ENCODE measurements at regions not wholly inside any gene's neighbourhood (a gene's known extent, or its start where the extent isn't known, plus 50 kb on each side); places are given as distances from the start of the nearest gene placed in this dataset.

DNA sequence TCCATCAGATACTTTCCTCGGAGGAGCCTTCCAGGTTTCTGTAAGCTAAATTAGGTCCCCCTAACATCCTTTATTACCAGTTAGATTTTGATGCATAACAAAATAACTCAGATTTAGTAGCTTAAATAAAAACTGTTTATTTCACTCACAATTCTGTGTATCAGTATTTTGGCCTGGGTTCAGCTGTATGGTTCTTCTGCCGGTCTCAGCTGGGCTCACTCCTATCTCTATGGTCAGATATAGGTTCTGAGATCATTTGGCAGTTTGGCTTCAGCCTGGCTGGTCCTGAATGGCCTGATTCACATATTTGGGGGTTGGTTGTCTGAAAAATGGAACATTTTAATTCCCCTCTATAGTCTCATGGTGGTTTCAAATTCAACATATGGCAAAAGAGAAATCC lies 1125.3 kb downstream of the TBL1XR1 start:
- H3K27ac Mint-ChIP-seq = no peak overlapping the region
- no peak overlapping the region for H2AFZ ChIP-seq (ENCODE audit: insufficient read depth, low read depth, low read length, poor library complexity, severe bottlenecking)
- H3K4me3 Mint-ChIP-seq = no peak overlapping the region
- H3K4me3 ChIP-seq (replicated peaks in 1 of 3; ENCODE audit: low read depth in 2 of 3, low read length in 3 of 3) = no peak overlapping the region
- H3K27ac ChIP-seq (ENCODE audit: low read depth in 1 of 2, low read length in 2 of 2) = no peak overlapping the region
- H3K27me3 ChIP-seq (ENCODE audit: control insufficient read depth in 2 of 2, insufficient read depth in 2 of 2, low read length in 2 of 2) = no peaks in the 10 kb centered on the region
- no peak overlapping the region for H3K9ac ChIP-seq (ENCODE audit: insufficient read depth, low read length, poor library complexity, severe bottlenecking)
- intact Hi-C loops (cut with micrococcal nuclease) = no loop called here
- no peaks in the 10 kb centered on the region for H4K20me1 ChIP-seq (ENCODE audit: insufficient read depth, low read length)
- H3K27me3 Mint-ChIP-seq (ENCODE audit: low read depth in 3 of 3) = no peaks in the 10 kb centered on the region
- H3K9me3 Mint-ChIP-seq = peaks cover 0 to 11% (median 7%) of the 10 kb centered on the region in 7 donors
- 80% methylated on average over 1 of the region's 2 CpGs for WGBS (ENCODE audit: insufficient coverage)
- TF ChIP-seq, protein P1, sequence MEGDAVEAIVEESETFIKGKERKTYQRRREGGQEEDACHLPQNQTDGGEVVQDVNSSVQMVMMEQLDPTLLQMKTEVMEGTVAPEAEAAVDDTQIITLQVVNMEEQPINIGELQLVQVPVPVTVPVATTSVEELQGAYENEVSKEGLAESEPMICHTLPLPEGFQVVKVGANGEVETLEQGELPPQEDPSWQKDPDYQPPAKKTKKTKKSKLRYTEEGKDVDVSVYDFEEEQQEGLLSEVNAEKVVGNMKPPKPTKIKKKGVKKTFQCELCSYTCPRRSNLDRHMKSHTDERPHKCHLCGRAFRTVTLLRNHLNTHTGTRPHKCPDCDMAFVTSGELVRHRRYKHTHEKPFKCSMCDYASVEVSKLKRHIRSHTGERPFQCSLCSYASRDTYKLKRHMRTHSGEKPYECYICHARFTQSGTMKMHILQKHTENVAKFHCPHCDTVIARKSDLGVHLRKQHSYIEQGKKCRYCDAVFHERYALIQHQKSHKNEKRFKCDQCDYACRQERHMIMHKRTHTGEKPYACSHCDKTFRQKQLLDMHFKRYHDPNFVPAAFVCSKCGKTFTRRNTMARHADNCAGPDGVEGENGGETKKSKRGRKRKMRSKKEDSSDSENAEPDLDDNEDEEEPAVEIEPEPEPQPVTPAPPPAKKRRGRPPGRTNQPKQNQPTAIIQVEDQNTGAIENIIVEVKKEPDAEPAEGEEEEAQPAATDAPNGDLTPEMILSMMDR (IDR thresholded peaks at IDR 0.05) = no peak
- no peaks in the 10 kb centered on the region for H3K4me1 Mint-ChIP-seq
- no peak overlapping the region for H3K4me2 ChIP-seq (replicated peaks; ENCODE audit: extremely low read depth, low read length, poor library complexity, severe bottlenecking)
- no peaks in the 10 kb centered on the region for H3K36me3 ChIP-seq (replicated peaks in 1 of 2; ENCODE audit: control insufficient read depth in 1 of 2, insufficient read depth in 2 of 2, low read length in 2 of 2)
- peaks cover 16 to 21% of the 10 kb centered on the region in 2 donors for H3K9me3 ChIP-seq (replicated peaks in 1 of 2; ENCODE audit: control insufficient read depth in 1 of 2, insufficient read depth in 1 of 2, low read length in 2 of 2)
- no peaks in the 10 kb centered on the region for H3K36me3 Mint-ChIP-seq
- H3K79me2 ChIP-seq (ENCODE audit: insufficient read depth, low read length) = no peaks in the 10 kb centered on the region
- no peaks in the 10 kb centered on the region for H3K4me1 ChIP-seq (ENCODE audit: control insufficient read depth in 1 of 2, insufficient read depth in 2 of 2, low read length in 2 of 2)
- DNase-seq = no peak

DNA sequence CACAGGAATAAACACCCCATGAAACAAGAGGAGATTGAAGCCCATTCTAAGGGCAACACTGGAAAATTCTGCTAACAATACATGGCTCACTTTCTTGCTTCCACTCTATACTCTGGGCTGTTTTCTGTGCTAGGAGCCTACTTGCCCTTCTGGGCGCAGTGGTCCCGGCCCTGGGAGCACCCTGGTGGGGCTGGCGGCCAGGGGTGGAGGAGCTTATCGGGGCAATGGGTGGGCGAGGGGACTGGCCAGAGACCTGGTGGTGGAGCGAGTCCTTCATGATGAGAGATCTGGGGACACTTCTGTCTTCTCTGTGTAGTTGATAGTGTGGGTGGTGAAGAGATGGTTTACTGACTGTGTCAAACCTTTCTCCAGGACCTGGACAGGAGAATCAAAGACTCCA lies 1128.5 kb downstream of the TBL1XR1 start:
- H3K4me1 Mint-ChIP-seq = no peaks in the 10 kb centered on the region
- Histone ChIP-seq H3K4me2 (replicated peaks; ENCODE audit: extremely low read depth, low read length, poor library complexity, severe bottlenecking) (no peak overlapping the region), H4K20me1 (ENCODE audit: insufficient read depth, low read length) (no peaks in the 10 kb centered on the region), H2AFZ (ENCODE audit: insufficient read depth, low read depth, low read length, poor library complexity, severe bottlenecking) (no peak overlapping the region), H3K27ac (ENCODE audit: low read depth in 1 of 2, low read length in 2 of 2) (no peak overlapping the region), H3K79me2 (ENCODE audit: insufficient read depth, low read length) (no peaks in the 10 kb centered on the region), H3K4me1 (ENCODE audit: control insufficient read depth in 1 of 2, insufficient read depth in 2 of 2, low read length in 2 of 2) (no peaks in the 10 kb centered on the region), H3K9ac (ENCODE audit: insufficient read depth, low read length, poor library complexity, severe bottlenecking) (no peak overlapping the region), H3K27me3 (ENCODE audit: control insufficient read depth in 2 of 2, insufficient read depth in 2 of 2, low read length in 2 of 2) (no peaks in the 10 kb centered on the region), H3K36me3 (replicated peaks in 1 of 2; ENCODE audit: control insufficient read depth in 1 of 2, insufficient read depth in 2 of 2, low read length in 2 of 2) (no peaks in the 10 kb centered on the region), H3K4me3 (replicated peaks in 1 of 3; ENCODE audit: low read depth in 2 of 3, low read length in 3 of 3) (no peak overlapping the region), H3K9me3 (replicated peaks in 1 of 2; ENCODE audit: control insufficient read depth in 1 of 2, insufficient read depth in 1 of 2, low read length in 2 of 2) (peaks cover 18 to 21% of the 10 kb centered on the region in 2 donors)
- H3K27ac Mint-ChIP-seq = no peak overlapping the region
- intact Hi-C loops (cut with micrococcal nuclease) = no loop called here
- TF ChIP-seq, protein P1 (IDR thresholded peaks at IDR 0.05) = no peak
- peaks cover 0 to 10% (median 5%) of the 10 kb centered on the region in 7 donors for H3K9me3 Mint-ChIP-seq
- no peak overlapping the region for H3K4me3 Mint-ChIP-seq
- 97% methylated on average over 4 of the region's 6 CpGs for WGBS (ENCODE audit: insufficient coverage)
- no peaks in the 10 kb centered on the region for H3K36me3 Mint-ChIP-seq
- DNase-seq = no peak
- H3K27me3 Mint-ChIP-seq (ENCODE audit: low read depth in 3 of 3) = no peaks in the 10 kb centered on the region
